ENCODE measurements at regions not wholly inside any gene's neighbourhood (a gene's known extent, or its start where the extent isn't known, plus 50 kb on each side); places are given as distances from the start of the nearest gene placed in this dataset.

GRCh38 chr5:3392306-3392939 lies 203.2 kb upstream of the IRX1 start:
- DNase-seq (ENCODE audit: low read depth), result no peak
- H3K4me3 ChIP-seq (ENCODE audit: low read depth, low read length), result no peak overlapping the region
- TF ChIP-seq CTCF (conservative IDR thresholded peaks at IDR 0.05; ENCODE audit: low read depth, low read length), result no peak

- no peak for DNase-seq (ENCODE audit: low read depth)
- no peak overlapping the region for H3K4me3 ChIP-seq (ENCODE audit: low read depth, low read length)
- no peak for TF ChIP-seq CTCF (conservative IDR thresholded peaks at IDR 0.05; ENCODE audit: low read depth, low read length)
These were observed 204.4 kb upstream of the IRX1 start for GRCh38 chr5:3391210-3391609.

GRCh38 chr5:3389471-3390026 lies 206.1 kb upstream of the IRX1 start:
- TF ChIP-seq CTCF (conservative IDR thresholded peaks at IDR 0.05; ENCODE audit: low read depth, low read length), result no peak
- H3K4me3 ChIP-seq (ENCODE audit: low read depth, low read length), result no peak overlapping the region
- no peak for DNase-seq (ENCODE audit: low read depth)

GRCh38 chr5:3386637-3387036 lies 209.0 kb upstream of the IRX1 start:
- no peak for TF ChIP-seq CTCF (conservative IDR thresholded peaks at IDR 0.05; ENCODE audit: low read depth, low read length)
- no peak for DNase-seq (ENCODE audit: low read depth)
- H3K4me3 ChIP-seq (ENCODE audit: low read depth, low read length), result no peak overlapping the region

- H3K4me3 ChIP-seq (ENCODE audit: low read depth, low read length), result no peak overlapping the region
- no peak for TF ChIP-seq CTCF (conservative IDR thresholded peaks at IDR 0.05; ENCODE audit: low read depth, low read length)
- DNase-seq (ENCODE audit: low read depth), result no peak
These were observed 209.6 kb upstream of the IRX1 start for GRCh38 chr5:3385991-3386519.

- DNase-seq (ENCODE audit: low read depth), result no peak
- no peak for TF ChIP-seq CTCF (conservative IDR thresholded peaks at IDR 0.05; ENCODE audit: low read depth, low read length)
- no peak overlapping the region for H3K4me3 ChIP-seq (ENCODE audit: low read depth, low read length)
These were observed 211.1 kb upstream of the IRX1 start for GRCh38 chr5:3384531-3384930.

GRCh38 chr5:3382782-3383181 lies 212.8 kb upstream of the IRX1 start:
- H3K4me3 ChIP-seq (ENCODE audit: low read depth, low read length), result no peak overlapping the region
- DNase-seq (ENCODE audit: low read depth), result no peak
- no peak for TF ChIP-seq CTCF (conservative IDR thresholded peaks at IDR 0.05; ENCODE audit: low read depth, low read length)
